ENCODE measurements at regions not wholly inside any gene's neighbourhood (a gene's known extent, or its start where the extent isn't known, plus 50 kb on each side); places are given as distances from the start of the nearest gene placed in this dataset.

- Mint-ChIP-seq H3K4me3 (no peak overlapping the region), H3K9me3 (no peaks in the 10 kb centered on the region), H3K4me1 (no peaks in the 10 kb centered on the region), H3K27ac (no peak overlapping the region), H3K27me3 (peaks cover 12% of the 10 kb centered on the region)
- DNase-seq (no peak), ATAC-seq (no peak)
Measured at GRCh38 chr6:167764713-167765479, 61.8 kb upstream of the AFDN start.

GRCh38 chr6:167766986-167767714 is 59.6 kb upstream of the AFDN start:
- DNase-seq, result no peak
- H3K4me3 Mint-ChIP-seq, result no peak overlapping the region
- H3K9me3 Mint-ChIP-seq, result no peaks in the 10 kb centered on the region
- ATAC-seq, result peak; percentile 26
- H3K27me3 Mint-ChIP-seq, result peaks cover 29% of the 10 kb centered on the region
- no peaks in the 10 kb centered on the region for H3K4me1 Mint-ChIP-seq
- no peak overlapping the region for H3K27ac Mint-ChIP-seq

GRCh38 chr6:167767715-167768107 is 59.0 kb upstream of the AFDN start:
- H3K9me3 Mint-ChIP-seq, result no peaks in the 10 kb centered on the region
- no peak for DNase-seq
- no peak for ATAC-seq
- H3K27me3 Mint-ChIP-seq, result peaks cover 31% of the 10 kb centered on the region
- H3K4me3 Mint-ChIP-seq, result no peak overlapping the region
- no peak overlapping the region for H3K27ac Mint-ChIP-seq
- no peaks in the 10 kb centered on the region for H3K4me1 Mint-ChIP-seq

GRCh38 chr6:167768471-167769215 is 58.1 kb upstream of the AFDN start:
- DNase-seq (no peak), ATAC-seq (no peak)
- Mint-ChIP-seq H3K4me1 (no peaks in the 10 kb centered on the region), H3K9me3 (no peaks in the 10 kb centered on the region), H3K27me3 (peaks cover 40% of the 10 kb centered on the region), H3K4me3 (no peak overlapping the region), H3K27ac (no peak overlapping the region)

- peaks cover 41% of the 10 kb centered on the region for H3K27me3 Mint-ChIP-seq
- H3K4me3 Mint-ChIP-seq, result no peak overlapping the region
- no peak overlapping the region for H3K27ac Mint-ChIP-seq
- ATAC-seq, result no peak
- no peaks in the 10 kb centered on the region for H3K9me3 Mint-ChIP-seq
- no peaks in the 10 kb centered on the region for H3K4me1 Mint-ChIP-seq
- no peak for DNase-seq
Measured at GRCh38 chr6:167769408-167770190, 57.1 kb upstream of the AFDN start.

GRCh38 chr6:167770291-167770955 is 56.3 kb upstream of the AFDN start:
- no peak overlapping the region for H3K4me3 Mint-ChIP-seq
- ATAC-seq (no peak), DNase-seq (no peak)
- H3K4me1 Mint-ChIP-seq, result no peaks in the 10 kb centered on the region
- no peaks in the 10 kb centered on the region for H3K9me3 Mint-ChIP-seq
- peaks cover 47% of the 10 kb centered on the region for H3K27me3 Mint-ChIP-seq
- H3K27ac Mint-ChIP-seq, result no peak overlapping the region

- Mint-ChIP-seq H3K27ac (no peak overlapping the region), H3K9me3 (no peaks in the 10 kb centered on the region), H3K4me1 (no peaks in the 10 kb centered on the region), H3K4me3 (no peak overlapping the region), H3K27me3 (peaks cover 72% of the 10 kb centered on the region)
- ATAC-seq (no peak), DNase-seq (no peak)
Measured at GRCh38 chr6:167774881-167775280, 51.8 kb upstream of the AFDN start.

- no peaks in the 10 kb centered on the region for H3K4me1 Mint-ChIP-seq
- DNase-seq, result no peak
- peaks cover 68% of the 10 kb centered on the region for H3K27me3 Mint-ChIP-seq
Measured at GRCh38 chr6:167776906-167777627, 49.6 kb upstream of the AFDN start.

More at GRCh38 chr6:167776906-167777627, 49.6 kb upstream of the AFDN start:
- H3K27ac Mint-ChIP-seq, result no peak overlapping the region
- no peak for ATAC-seq
- H3K4me3 Mint-ChIP-seq, result no peak overlapping the region
- no peaks in the 10 kb centered on the region for H3K9me3 Mint-ChIP-seq

All from stimulated activated naive CD8-positive, alpha-beta T cell treated with anti-CD3 and anti-CD28 coated beads, Interleukin-15, amount 100 ng/mL, for 72 hours (primary cell).